NB4 (cell line): ENCODE measurements at regions not wholly inside any gene's neighbourhood (a gene's known extent, or its start where the extent isn't known, plus 50 kb on each side); places are given as distances from the start of the nearest gene placed in this dataset.

Experiments
- DNase-seq: peaks from one replicate; pipeline ENCODE4 v3.0.0; 2010; ENCODE audit warnings: low read depth
- H3K4me3 ChIP-seq: one replicate; pipeline ENCODE4 v1.5.1; 2011; ENCODE audit warnings: mild to moderate bottlenecking, low read depth, low read length, moderate library complexity
- CTCF ChIP-seq: IDR thresholded peaks from one replicate; pipeline ENCODE4 v1.5.1; 2012; ENCODE audit warnings: low read depth, low read length
- MYC ChIP-seq: IDR thresholded peaks from 2 replicates; pipeline ENCODE4 v1.6.1; 2011; ENCODE audit warnings: low read depth, low read length
- POLR2A ChIP-seq: IDR thresholded peaks from 2 replicates; pipeline ENCODE4 v1.6.1; 2011; ENCODE audit warnings: mild to moderate bottlenecking; ENCODE audit not compliant: insufficient read length; ENCODE audit errors: extremely low read depth
- TF ChIP-seq, protein P1 (sequence below): IDR thresholded peaks from 2 replicates; pipeline ENCODE4 v1.6.1; 2011; ENCODE audit warnings: low read depth, low read length

DNA sequence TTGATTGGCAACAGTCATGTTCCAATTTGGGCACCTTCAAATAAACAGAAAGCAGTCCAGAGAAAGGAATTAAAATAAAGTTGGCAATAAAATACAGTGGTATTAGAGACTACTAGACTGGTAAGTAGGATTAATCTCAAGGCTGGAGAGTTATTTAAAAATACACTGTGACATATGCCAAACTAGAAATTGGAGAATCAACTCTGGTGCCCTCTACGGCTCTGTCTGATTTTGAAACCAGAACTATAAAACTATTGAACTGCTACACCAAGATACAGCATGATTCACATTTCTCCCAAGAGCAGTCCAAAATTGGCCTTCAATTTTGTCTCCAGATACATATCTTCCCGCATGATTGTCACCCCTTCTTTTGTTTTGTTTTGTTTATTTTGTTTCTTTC, 78.7 kb upstream of the FAM47B start:
- no peak overlapping the region for H3K4me3 ChIP-seq
- TF ChIP-seq MYC (no peak), POLR2A (no peak), CTCF (no peak)
- TF ChIP-seq, protein P1, sequence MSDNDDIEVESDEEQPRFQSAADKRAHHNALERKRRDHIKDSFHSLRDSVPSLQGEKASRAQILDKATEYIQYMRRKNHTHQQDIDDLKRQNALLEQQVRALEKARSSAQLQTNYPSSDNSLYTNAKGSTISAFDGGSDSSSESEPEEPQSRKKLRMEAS = no peak
- no peak for DNase-seq

DNA sequence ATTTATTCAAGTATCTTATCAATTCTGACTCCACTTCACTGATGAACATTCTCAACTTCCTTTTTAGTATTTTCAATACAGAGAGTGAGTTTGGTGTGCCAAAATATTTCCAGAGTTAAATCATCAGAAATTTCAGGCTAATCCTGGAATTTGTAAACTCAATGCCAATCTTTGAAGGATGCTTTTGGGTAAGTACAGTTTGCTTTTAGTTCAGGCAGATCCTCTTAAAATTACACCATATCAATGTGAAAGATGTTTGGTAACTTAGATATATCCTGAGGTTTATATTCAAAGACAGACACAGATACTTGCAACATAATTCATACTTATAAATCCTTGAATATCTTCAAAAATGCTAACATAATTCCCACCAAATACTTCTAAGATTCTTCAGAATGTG, 76.0 kb upstream of the FAM47B start:
- H3K4me3 ChIP-seq = no peak overlapping the region
- DNase-seq = no peak
- TF ChIP-seq POLR2A (no peak), CTCF (no peak), MYC (no peak)
- TF ChIP-seq, protein P1 = no peak

DNA sequence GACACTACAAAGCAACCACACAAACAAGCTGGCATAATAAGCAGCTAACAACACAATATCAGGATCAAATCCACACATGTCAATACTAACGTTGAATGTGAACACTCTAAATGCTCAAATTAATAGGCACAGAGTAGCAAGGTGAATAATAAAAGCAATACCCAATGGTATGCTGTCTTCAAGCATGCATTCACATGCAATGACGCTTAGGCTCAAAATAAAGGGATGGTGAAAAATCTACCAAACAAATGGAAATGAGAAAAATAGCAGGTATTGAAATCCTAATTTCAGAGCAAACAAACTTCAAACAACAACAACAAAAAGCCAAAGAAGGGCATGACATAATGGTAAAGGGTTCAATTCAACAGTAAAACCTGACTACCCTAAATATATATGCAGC, 74.0 kb upstream of the FAM47B start:
- TF ChIP-seq POLR2A (no peak), CTCF (no peak)
- TF ChIP-seq, protein P1 = no peak
- no peak for DNase-seq
- no peak overlapping the region for H3K4me3 ChIP-seq

DNA sequence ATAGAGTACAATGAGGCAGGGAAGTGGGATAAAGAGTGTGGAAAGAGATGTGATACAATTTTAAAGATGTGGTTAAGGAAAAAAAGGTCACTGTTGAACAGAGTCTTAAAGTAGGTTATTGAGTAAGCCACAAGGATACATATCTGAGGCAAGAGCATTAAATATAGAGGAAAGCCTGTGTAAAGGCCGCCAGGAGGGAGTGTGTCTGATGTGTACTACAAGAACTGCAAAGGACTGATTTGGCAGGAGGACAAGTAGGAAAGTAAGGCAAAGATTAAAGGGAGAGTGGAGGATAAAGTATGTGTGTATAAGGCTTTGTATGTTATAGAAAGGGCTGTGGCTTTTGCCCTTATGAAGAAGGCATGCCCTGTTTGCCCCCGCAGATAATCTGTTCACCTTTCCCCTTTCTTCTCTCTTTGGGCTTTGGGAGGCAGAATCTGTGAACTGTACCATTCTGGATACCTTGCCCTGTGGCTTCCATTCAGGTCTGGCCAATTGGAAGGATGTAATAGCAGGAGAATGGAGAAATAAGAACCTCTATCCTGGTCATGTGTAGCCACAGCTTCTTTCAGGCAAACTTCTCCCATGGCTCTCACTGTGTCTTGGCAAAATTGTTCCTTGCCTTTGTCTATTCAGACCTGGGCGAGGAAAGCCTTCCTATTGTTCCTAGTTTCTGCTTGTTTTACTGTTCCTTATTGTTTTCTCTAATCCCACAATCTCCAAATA, 68.9 kb upstream of the FAM47B start:
- DNase-seq = no peak

DNA sequence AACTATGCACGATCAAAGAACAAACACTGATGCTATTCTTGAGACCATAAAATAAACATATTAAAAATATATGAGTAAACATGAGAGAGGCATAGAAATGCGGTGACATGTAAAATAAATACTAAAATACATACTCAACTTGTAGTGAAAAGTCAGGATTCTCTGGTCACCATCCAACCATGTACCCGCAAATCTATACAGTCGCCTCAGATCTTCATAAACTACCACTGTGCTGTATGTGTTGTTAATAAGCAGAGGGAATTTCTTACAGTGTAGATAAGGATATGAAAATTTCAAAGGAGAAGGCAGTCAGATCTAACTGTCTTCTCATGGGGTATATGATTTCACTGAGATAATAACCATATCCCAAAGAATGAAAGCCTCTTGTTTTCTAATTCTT, 67.8 kb upstream of the FAM47B start:
- DNase-seq = no peak
- no peak overlapping the region for H3K4me3 ChIP-seq
- TF ChIP-seq, protein P1 = no peak
- TF ChIP-seq MYC (no peak), POLR2A (no peak), CTCF (no peak)

More for the DNA sequence above, 68.9 kb upstream of the FAM47B start:
- no peak overlapping the region for H3K4me3 ChIP-seq
- TF ChIP-seq, protein P1 = no peak
- TF ChIP-seq MYC = no peak
- TF ChIP-seq CTCF = no peak
- TF ChIP-seq POLR2A = no peak

- TF ChIP-seq POLR2A = no peak
- TF ChIP-seq CTCF = no peak
- TF ChIP-seq MYC = no peak
- TF ChIP-seq, protein P1 = no peak
- H3K4me3 ChIP-seq = no peak overlapping the region
- no peak for DNase-seq
These were observed 67.4 kb upstream of the FAM47B start for GRCh38 chrX:34875204-34875603.
